ENCODE measurements at regions not wholly inside any gene's neighbourhood (a gene's known extent, or its start where the extent isn't known, plus 50 kb on each side); places are given as distances from the start of the nearest gene placed in this dataset.

- no peak for DNase-seq (ENCODE audit: low read depth in 2 of 3, low spot score in 2 of 3)
These were observed 561.8 kb upstream of the MKI67 start for GRCh38 chr10:128687927-128688549.

- DNase-seq (ENCODE audit: low read depth in 2 of 3, low spot score in 2 of 3): no peak
These were observed 563.4 kb upstream of the MKI67 start for GRCh38 chr10:128689667-128690066.

GRCh38 chr10:128693493-128694131 is 567.4 kb upstream of the MKI67 start:
- DNase-seq (ENCODE audit: low read depth in 2 of 3, low spot score in 2 of 3): no peak

GRCh38 chr10:128694168-128694850 is 568.1 kb upstream of the MKI67 start:
- no peak for DNase-seq (ENCODE audit: low read depth in 2 of 3, low spot score in 2 of 3)

- DNase-seq (ENCODE audit: low read depth in 2 of 3, low spot score in 2 of 3): no peak
These were observed 568.9 kb upstream of the MKI67 start for GRCh38 chr10:128694851-128695725.

GRCh38 chr10:128695931-128696330 is 569.7 kb upstream of the MKI67 start:
- DNase-seq (ENCODE audit: low read depth in 2 of 3, low spot score in 2 of 3): no peak

GRCh38 chr10:128697437-128697836 is 571.2 kb upstream of the MKI67 start:
- no peak for DNase-seq (ENCODE audit: low read depth in 2 of 3, low spot score in 2 of 3)

- DNase-seq (ENCODE audit: low read depth in 2 of 3, low spot score in 2 of 3): no peak
These were observed 575.2 kb upstream of the MKI67 start for GRCh38 chr10:128701381-128701780.

- no peak for DNase-seq (ENCODE audit: low read depth in 2 of 3, low spot score in 2 of 3)
These were observed 575.6 kb upstream of the MKI67 start for GRCh38 chr10:128701837-128702236.

GRCh38 chr10:128704716-128705115 is 578.5 kb upstream of the MKI67 start:
- no peak for DNase-seq (ENCODE audit: low read depth in 2 of 3, low spot score in 2 of 3)

GRCh38 chr10:128708182-128708581 is 582.0 kb upstream of the MKI67 start:
- DNase-seq (ENCODE audit: low read depth in 2 of 3, low spot score in 2 of 3): no peak

- DNase-seq (ENCODE audit: low read depth in 2 of 3, low spot score in 2 of 3): no peak
These were observed 583.5 kb upstream of the MKI67 start for GRCh38 chr10:128709686-128710085.

GRCh38 chr10:128710098-128710797 is 584.0 kb upstream of the MKI67 start:
- DNase-seq (ENCODE audit: low read depth in 2 of 3, low spot score in 2 of 3): no peak

GRCh38 chr10:128710798-128711183 is 584.6 kb upstream of the MKI67 start:
- no peak for DNase-seq (ENCODE audit: low read depth in 2 of 3, low spot score in 2 of 3)

- no peak for DNase-seq (ENCODE audit: low read depth in 2 of 3, low spot score in 2 of 3)
These were observed 585.6 kb upstream of the MKI67 start for GRCh38 chr10:128711806-128712205.

- DNase-seq (ENCODE audit: low read depth in 2 of 3, low spot score in 2 of 3): no peak
These were observed 586.6 kb upstream of the MKI67 start for GRCh38 chr10:128712661-128713400.

GRCh38 chr10:128713471-128713870 is 587.2 kb upstream of the MKI67 start:
- DNase-seq (ENCODE audit: low read depth in 2 of 3, low spot score in 2 of 3): no peak

- no peak for DNase-seq (ENCODE audit: low read depth in 2 of 3, low spot score in 2 of 3)
These were observed 587.8 kb upstream of the MKI67 start for GRCh38 chr10:128713874-128714570.
